ENCODE measurements at regions not wholly inside any gene's neighbourhood (a gene's known extent, or its start where the extent isn't known, plus 50 kb on each side); places are given as distances from the start of the nearest gene placed in this dataset.

DNA sequence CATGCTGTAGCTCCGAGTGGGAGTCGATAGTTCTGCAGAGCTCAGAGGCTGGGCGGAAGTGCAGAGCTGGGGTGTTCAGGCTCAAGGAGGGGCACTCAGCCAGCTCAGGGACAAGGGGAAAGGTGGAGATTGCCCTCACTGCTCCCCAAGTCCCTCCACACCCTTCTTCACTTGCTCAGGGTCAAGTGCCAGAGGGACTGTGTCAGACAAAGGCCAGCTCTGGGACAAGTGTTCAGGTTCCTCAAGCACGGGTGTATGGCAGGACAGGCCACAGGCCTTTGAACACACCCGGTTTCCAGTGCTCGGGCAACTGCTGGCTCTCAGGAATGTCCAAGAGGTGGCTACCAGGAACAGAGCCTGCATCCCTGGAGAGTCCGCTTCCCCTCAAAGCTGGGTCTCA is 293.0 kb upstream of the PODXL start:
- TF ChIP-seq FOXP1 (CRISPR knock-in tag; IDR thresholded peaks at IDR 0.05; ENCODE audit: borderline replicate concordance), result no peak
- TF ChIP-seq, protein P1, sequence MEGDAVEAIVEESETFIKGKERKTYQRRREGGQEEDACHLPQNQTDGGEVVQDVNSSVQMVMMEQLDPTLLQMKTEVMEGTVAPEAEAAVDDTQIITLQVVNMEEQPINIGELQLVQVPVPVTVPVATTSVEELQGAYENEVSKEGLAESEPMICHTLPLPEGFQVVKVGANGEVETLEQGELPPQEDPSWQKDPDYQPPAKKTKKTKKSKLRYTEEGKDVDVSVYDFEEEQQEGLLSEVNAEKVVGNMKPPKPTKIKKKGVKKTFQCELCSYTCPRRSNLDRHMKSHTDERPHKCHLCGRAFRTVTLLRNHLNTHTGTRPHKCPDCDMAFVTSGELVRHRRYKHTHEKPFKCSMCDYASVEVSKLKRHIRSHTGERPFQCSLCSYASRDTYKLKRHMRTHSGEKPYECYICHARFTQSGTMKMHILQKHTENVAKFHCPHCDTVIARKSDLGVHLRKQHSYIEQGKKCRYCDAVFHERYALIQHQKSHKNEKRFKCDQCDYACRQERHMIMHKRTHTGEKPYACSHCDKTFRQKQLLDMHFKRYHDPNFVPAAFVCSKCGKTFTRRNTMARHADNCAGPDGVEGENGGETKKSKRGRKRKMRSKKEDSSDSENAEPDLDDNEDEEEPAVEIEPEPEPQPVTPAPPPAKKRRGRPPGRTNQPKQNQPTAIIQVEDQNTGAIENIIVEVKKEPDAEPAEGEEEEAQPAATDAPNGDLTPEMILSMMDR (IDR thresholded peaks at IDR 0.05), result no peak
- TF ChIP-seq FOXK1 (CRISPR knock-in tag; IDR thresholded peaks at IDR 0.05), result no peak
- TF ChIP-seq ESRRA (CRISPR knock-in tag; IDR thresholded peaks at IDR 0.05; ENCODE audit: borderline replicate concordance), result no peak
- TF ChIP-seq, protein P2, sequence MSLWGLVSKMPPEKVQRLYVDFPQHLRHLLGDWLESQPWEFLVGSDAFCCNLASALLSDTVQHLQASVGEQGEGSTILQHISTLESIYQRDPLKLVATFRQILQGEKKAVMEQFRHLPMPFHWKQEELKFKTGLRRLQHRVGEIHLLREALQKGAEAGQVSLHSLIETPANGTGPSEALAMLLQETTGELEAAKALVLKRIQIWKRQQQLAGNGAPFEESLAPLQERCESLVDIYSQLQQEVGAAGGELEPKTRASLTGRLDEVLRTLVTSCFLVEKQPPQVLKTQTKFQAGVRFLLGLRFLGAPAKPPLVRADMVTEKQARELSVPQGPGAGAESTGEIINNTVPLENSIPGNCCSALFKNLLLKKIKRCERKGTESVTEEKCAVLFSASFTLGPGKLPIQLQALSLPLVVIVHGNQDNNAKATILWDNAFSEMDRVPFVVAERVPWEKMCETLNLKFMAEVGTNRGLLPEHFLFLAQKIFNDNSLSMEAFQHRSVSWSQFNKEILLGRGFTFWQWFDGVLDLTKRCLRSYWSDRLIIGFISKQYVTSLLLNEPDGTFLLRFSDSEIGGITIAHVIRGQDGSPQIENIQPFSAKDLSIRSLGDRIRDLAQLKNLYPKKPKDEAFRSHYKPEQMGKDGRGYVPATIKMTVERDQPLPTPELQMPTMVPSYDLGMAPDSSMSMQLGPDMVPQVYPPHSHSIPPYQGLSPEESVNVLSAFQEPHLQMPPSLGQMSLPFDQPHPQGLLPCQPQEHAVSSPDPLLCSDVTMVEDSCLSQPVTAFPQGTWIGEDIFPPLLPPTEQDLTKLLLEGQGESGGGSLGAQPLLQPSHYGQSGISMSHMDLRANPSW (CRISPR knock-in tag; conservative IDR thresholded peaks at IDR 0.05; ENCODE audit: low read depth), result no peak
- no peak for TF ChIP-seq ZNF317 (CRISPR knock-in tag; IDR thresholded peaks at IDR 0.05; ENCODE audit: borderline replicate concordance, low read depth)
